Panc1 (cell line): ENCODE measurements at regions not wholly inside any gene's neighbourhood (a gene's known extent, or its start where the extent isn't known, plus 50 kb on each side); places are given as distances from the start of the nearest gene placed in this dataset.

Experiments
- ATAC-seq: fragments of 200-7000 bp; cut with Tn5 transposase; 2 replicates; pipeline ENCODE4 v1.9.1; 2020; ENCODE audit warnings: mild to moderate bottlenecking, moderate library complexity
- BruUV-seq: library from RNA; stranded (reverse); fragments of 400-500 nt; replicated peaks from 2 replicates; lab custom pipeline; 2021; lab: Mats Ljungman, UMichigan
- CTCF ChIA-PET: fragments of 300-600 bp; sonication (Branson Sonifier 250); formaldehyde crosslinking; loops from one replicate; lab custom pipeline; 2022; ENCODE audit warnings: antibody characterized with exemption; lab: Charles Lee
- POLR2A ChIA-PET: fragments of 300-600 bp; sonication (Branson Sonifier 250); formaldehyde crosslinking; loops from one replicate; lab custom pipeline; 2022; ENCODE audit warnings: antibody characterized with exemption; lab: Charles Lee
- DNase-seq: peaks from one replicate; pipeline ENCODE4 v3.0.0-alpha.2; 2010; ENCODE audit warnings: low read depth, low spot score
- H3K27ac ChIP-seq: 2 replicates; pipeline ENCODE4 v1.5.1; 2011; ENCODE audit warnings: mild to moderate bottlenecking, low read length, inconsistent platforms
- H3K27me3 ChIP-seq: fragments of 200-500 bp; sonication (Bioruptor generic); 2 replicates; pipeline ENCODE4 v1.6.0; 2014; ENCODE audit warnings: low read length, inconsistent platforms; ENCODE audit not compliant: control insufficient read depth, insufficient read depth
- H3K36me3 ChIP-seq: fragments of 200-500 bp; sonication (Bioruptor generic); 2 replicates; pipeline ENCODE4 v1.5.1; 2014; ENCODE audit warnings: inconsistent platforms, mild to moderate bottlenecking, low read length, moderate library complexity; ENCODE audit not compliant: control insufficient read depth, insufficient read depth
- H3K4me1 ChIP-seq: 2 replicates; pipeline ENCODE4 v1.5.1; 2011; ENCODE audit warnings: inconsistent platforms, mild to moderate bottlenecking, low read length, moderate library complexity; ENCODE audit not compliant: control insufficient read depth, insufficient read depth
- H3K4me3 ChIP-seq, 2 experiments: 2 replicates each; pipeline ENCODE4 v1.5.1; 2011 to 2012; ENCODE audit warnings: low read depth in 2 of 2, low read length in 2 of 2, mild to moderate bottlenecking in 2 of 2, inconsistent platforms in 1 of 2, moderate library complexity in 1 of 2
- H3K9me3 ChIP-seq: fragments of 200-500 bp; sonication (Bioruptor generic); 2 replicates; pipeline ENCODE4 v1.5.1; 2014; ENCODE audit warnings: low read depth, mild to moderate bottlenecking, inconsistent platforms, low read length, moderate library complexity; ENCODE audit not compliant: control insufficient read depth, insufficient read depth
- CTCF ChIP-seq: fragments of 450-650 bp; IDR thresholded peaks from 2 replicates; pipeline ENCODE4 v1.5.1; 2017; ENCODE audit warnings: mild to moderate bottlenecking
- POLR2AphosphoS5 ChIP-seq: IDR thresholded peaks from 2 replicates; pipeline ENCODE4 v1.6.1; 2012; ENCODE audit warnings: mild to moderate bottlenecking, low read depth, low read length, moderate library complexity
- REST ChIP-seq, 2 experiments: IDR thresholded peaks; 2 replicates each; pipeline ENCODE4 v1.6.1; 2011 to 2012; ENCODE audit warnings: low read depth in 2 of 2, control low read depth in 1 of 2, low read length in 1 of 2, mild to moderate bottlenecking in 1 of 2, moderate library complexity in 1 of 2; ENCODE audit not compliant: insufficient read depth in 1 of 2
- SIN3A ChIP-seq: IDR thresholded peaks from 2 replicates; pipeline ENCODE4 v1.6.1; 2012; ENCODE audit warnings: low read depth, mild to moderate bottlenecking, low read length, moderate library complexity, borderline replicate concordance; ENCODE audit not compliant: insufficient read depth
- TCF7L2 ChIP-seq: IDR thresholded peaks from 2 replicates; pipeline ENCODE4 v1.6.1; 2011; ENCODE audit warnings: mild to moderate bottlenecking, low read depth, low read length, inconsistent platforms
- in situ Hi-C: cut with HindIII; loops from 2 replicates; pipeline ENCODE4 v1.10.0; 2016; ENCODE audit warnings: low sequenced_read_pairs, low pct_unique_long_range_greater_than_20kb
- intact Hi-C: fragments of 100-400 bp; cut with micrococcal nuclease; formaldehyde crosslinking; loops from one replicate; pipeline ENCODE4 v1.10.0; 2022; ENCODE audit not compliant: unreplicated experiment

DNA sequence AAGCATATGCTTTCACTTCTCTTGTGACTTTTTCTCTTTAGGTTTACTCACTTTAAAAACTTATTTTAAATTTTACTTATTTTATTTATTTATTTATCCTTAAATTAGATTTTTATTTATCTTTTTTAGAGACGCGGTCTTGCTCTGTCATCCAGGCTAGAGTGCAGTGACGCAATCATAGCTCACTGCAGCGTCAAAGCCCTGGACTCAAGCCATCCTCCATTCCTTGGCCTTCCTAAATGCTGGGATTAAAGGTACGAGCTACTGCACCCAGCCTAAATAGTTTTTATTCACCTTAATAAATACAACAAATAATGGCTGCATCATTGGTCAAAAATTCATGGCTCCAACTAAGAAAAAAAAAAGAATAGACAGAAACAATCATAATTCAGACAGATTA, 415.7 kb upstream of the FIGN start:
- TF ChIP-seq SIN3A (no peak), CTCF (no peak), POLR2AphosphoS5 (no peak), TCF7L2 (no peak), REST (IDR thresholded peaks at IDR 0.05; ENCODE audit: insufficient read depth in 1 of 2, low read depth in 2 of 2, low read length in 1 of 2) (no peak)
- DNase-seq, result no peak
- no peaks in the 10 kb centered on the region for H3K27me3 ChIP-seq
- no peak for ATAC-seq
- H3K27ac ChIP-seq, result no peak overlapping the region
- in situ Hi-C loops (no loop called here), intact Hi-C loops (no loop called here)
- CTCF ChIA-PET, result no interaction called here
- H3K4me3 ChIP-seq, result no peak overlapping the region
- no TSS peak for BruUV-seq
- H3K36me3 ChIP-seq, result no peaks in the 10 kb centered on the region
- POLR2A ChIA-PET, result no interaction called here
- no peaks in the 10 kb centered on the region for H3K4me1 ChIP-seq
- H3K9me3 ChIP-seq, result no peaks in the 10 kb centered on the region

DNA sequence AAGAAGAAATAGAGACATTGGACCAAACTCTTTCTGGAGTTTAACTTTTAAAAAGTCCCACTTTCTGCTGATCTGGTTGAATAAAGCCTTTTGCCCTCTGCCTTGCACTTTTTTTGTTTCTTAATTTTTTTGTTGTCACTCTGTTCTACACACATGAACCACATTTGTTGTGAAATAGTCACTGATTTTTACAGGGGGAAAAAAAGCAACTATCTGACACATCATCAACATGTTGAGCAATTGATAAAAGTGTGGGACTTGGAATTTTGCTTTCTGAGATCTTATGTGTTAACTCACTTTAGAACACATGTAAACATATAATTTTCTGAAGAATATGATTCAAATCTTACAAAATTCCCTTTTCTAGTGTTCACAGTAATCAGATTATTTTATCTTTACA, 414.8 kb upstream of the FIGN start:
- POLR2A ChIA-PET, result no interaction called here
- Histone ChIP-seq H3K36me3 (no peaks in the 10 kb centered on the region), H3K4me3 (no peak overlapping the region), H3K27me3 (no peaks in the 10 kb centered on the region), H3K27ac (no peak overlapping the region), H3K9me3 (no peaks in the 10 kb centered on the region), H3K4me1 (no peaks in the 10 kb centered on the region)
- ATAC-seq (no peak), DNase-seq (no peak)
- CTCF ChIA-PET, result no interaction called here
- in situ Hi-C loops, result no loop called here
- BruUV-seq, result no TSS peak
- TF ChIP-seq TCF7L2 (no peak), REST (IDR thresholded peaks at IDR 0.05; ENCODE audit: insufficient read depth in 1 of 2, low read depth in 2 of 2, low read length in 1 of 2) (no peak), SIN3A (no peak), CTCF (no peak), POLR2AphosphoS5 (no peak)
- intact Hi-C loops, result no loop called here
